CD14-positive monocyte (primary cell): ENCODE measurements at regions not wholly inside any gene's neighbourhood (a gene's known extent, or its start where the extent isn't known, plus 50 kb on each side); places are given as distances from the start of the nearest gene placed in this dataset.

Experiments
- DNase-seq, 3 donors: peaks; one replicate each; pipeline ENCODE4 v3.0.0-alpha.2; 2011 to 2022
- H2AFZ ChIP-seq: 2 replicates; pipeline ENCODE4 v1.6.0; 2012; ENCODE audit warnings: mild to moderate bottlenecking, low read depth, low read length, inconsistent platforms; ENCODE audit not compliant: insufficient read depth, poor library complexity, severe bottlenecking
- H3K27ac ChIP-seq, 2 donors: 1 replicate in 1 of 2; 2 replicates in 1 of 2; pipeline ENCODE4 v1.5.1; 2012 to 2013; ENCODE audit warnings: low read length in 2 of 2, control low read depth in 1 of 2, inconsistent platforms in 1 of 2, low read depth in 1 of 2, mild to moderate bottlenecking in 1 of 2
- H3K27me3 ChIP-seq, 2 donors: one replicate each; pipeline versions ENCODE4 v1.6.0 to v1.6.1; 2011 to 2013; ENCODE audit warnings: low read length in 2 of 2; ENCODE audit not compliant: control insufficient read depth in 2 of 2, insufficient read depth in 2 of 2
- H3K36me3 ChIP-seq, 2 donors: replicated peaks in 1 of 2; 1 replicate in 1 of 2; 2 replicates in 1 of 2; pipeline versions ENCODE4 v1.5.1 to v1.6.1; 2012 to 2013; ENCODE audit warnings: low read length in 2 of 2, control low read depth in 1 of 2, inconsistent platforms in 1 of 2, mild to moderate bottlenecking in 1 of 2; ENCODE audit not compliant: insufficient read depth in 2 of 2, control insufficient read depth in 1 of 2
- H3K4me1 ChIP-seq, 2 donors: 1 replicate in 1 of 2; 2 replicates in 1 of 2; pipeline versions ENCODE4 v1.5.1 to v1.6.1; 2012 to 2013; ENCODE audit warnings: low read length in 2 of 2, control low read depth in 1 of 2, inconsistent platforms in 1 of 2, mild to moderate bottlenecking in 1 of 2, moderate library complexity in 1 of 2; ENCODE audit not compliant: insufficient read depth in 2 of 2, control insufficient read depth in 1 of 2
- H3K4me2 ChIP-seq: replicated peaks from 2 replicates; pipeline ENCODE3; 2012; ENCODE audit warnings: low read length, moderate library complexity, mild to moderate bottlenecking; ENCODE audit not compliant: poor library complexity, severe bottlenecking; ENCODE audit errors: extremely low read depth
- H3K4me3 ChIP-seq, 3 experiments: fragments of 200-600 bp in 1 of 3; sonication (generic) in 1 of 3; replicated peaks in 1 of 3; 1 replicate in 2 of 3; 2 replicates in 1 of 3; pipeline ENCODE4 v1.5.1; 2011 to 2013; ENCODE audit warnings: low read length in 3 of 3, mild to moderate bottlenecking in 3 of 3, control low read depth in 2 of 3, low read depth in 2 of 3, inconsistent platforms in 1 of 3, moderate library complexity in 1 of 3
- H3K79me2 ChIP-seq: 2 replicates; pipeline ENCODE4 v1.6.0; 2012; ENCODE audit warnings: mild to moderate bottlenecking, control low read depth, inconsistent platforms, low read length, moderate library complexity; ENCODE audit not compliant: insufficient read depth
- H3K9ac ChIP-seq: 2 replicates; pipeline ENCODE4 v1.6.0; 2017; ENCODE audit warnings: low read length, mild to moderate bottlenecking; ENCODE audit not compliant: insufficient read depth, poor library complexity, severe bottlenecking
- H3K9me3 ChIP-seq, 2 donors: replicated peaks in 1 of 2; 1 replicate in 1 of 2; 2 replicates in 1 of 2; pipeline versions ENCODE4 v1.5.1 to v1.6.1; 2012 to 2013; ENCODE audit warnings: low read length in 2 of 2, control low read depth in 1 of 2; ENCODE audit not compliant: control insufficient read depth in 1 of 2, insufficient read depth in 1 of 2
- H4K20me1 ChIP-seq: 2 replicates; pipeline ENCODE4 v1.6.0; 2012; ENCODE audit warnings: mild to moderate bottlenecking, low read length, control low read depth, moderate library complexity; ENCODE audit not compliant: insufficient read depth
- H3K27ac Mint-ChIP-seq, 7 donors: one replicate each; pipeline ENCODE4 v1.8.0; 2020; ENCODE audit warnings: mild to moderate bottlenecking in 7 of 7, mixed read lengths in 7 of 7, moderate library complexity in 6 of 7, inconsistent platforms in 2 of 7
- H3K27me3 Mint-ChIP-seq, 3 donors: one replicate each; pipeline ENCODE4 v1.8.0; 2021 to 2022; ENCODE audit warnings: low read depth in 3 of 3, mild to moderate bottlenecking in 3 of 3, mixed read lengths in 3 of 3, moderate library complexity in 3 of 3, inconsistent platforms in 1 of 3
- H3K36me3 Mint-ChIP-seq, 2 donors: one replicate each; pipeline ENCODE4 v1.8.0; 2020; ENCODE audit warnings: mixed read lengths in 2 of 2, inconsistent platforms in 1 of 2, mild to moderate bottlenecking in 1 of 2
- H3K4me1 Mint-ChIP-seq: one replicate; pipeline ENCODE4 v1.8.0; 2020; ENCODE audit warnings: mild to moderate bottlenecking, mixed read lengths
- H3K4me3 Mint-ChIP-seq, 2 donors: one replicate each; pipeline ENCODE4 v1.8.0; 2020; ENCODE audit warnings: mild to moderate bottlenecking in 2 of 2, mixed read lengths in 2 of 2, moderate library complexity in 1 of 2
- H3K9me3 Mint-ChIP-seq, 7 donors: one replicate each; pipeline ENCODE4 v1.8.0; 2020 to 2022; ENCODE audit warnings: mixed read lengths in 7 of 7, mild to moderate bottlenecking in 6 of 7, moderate library complexity in 6 of 7, inconsistent platforms in 2 of 7
- CTCF ChIP-seq: fragments of 200-600 bp; IDR thresholded peaks from one replicate; pipeline ENCODE4 v1.8.0; 2022; ENCODE audit warnings: antibody characterized with exemption, mild to moderate bottlenecking
- WGBS: methylation state at CpG from one replicate; pipeline ENCODE4 v1.1.5; 2013; ENCODE audit warnings: missing lambda C conversion rate; ENCODE audit not compliant: insufficient coverage; 5-methylcytosine and 5-hydroxymethylcytosine counted together
- intact Hi-C, 2 donors: fragments of 100-400 bp; cut with micrococcal nuclease; formaldehyde crosslinking; loops; one replicate each; pipeline versions ENCODE4 v1.15.0 to v1.15.1; 2023

GRCh38 chr13:27847669-27848068 is 55.4 kb downstream of the GSX1 start:
- peaks cover 0 to 9% (median 0%) of the 10 kb centered on the region in 7 donors for H3K9me3 Mint-ChIP-seq
- H3K9me3 ChIP-seq, result peaks cover 0 to 4% of the 10 kb centered on the region in 2 donors
- no peak overlapping the region for H3K4me3 Mint-ChIP-seq
- 82% methylated on average over 2 of the region's 3 CpGs for WGBS
- no peaks in the 10 kb centered on the region for H3K4me1 ChIP-seq
- H3K36me3 ChIP-seq, result no peaks in the 10 kb centered on the region
- no peaks in the 10 kb centered on the region for H3K4me1 Mint-ChIP-seq
- no peak overlapping the region for H3K27ac Mint-ChIP-seq
- H3K27ac ChIP-seq, result no peak overlapping the region
- no peak for TF ChIP-seq CTCF
- H3K79me2 ChIP-seq, result no peaks in the 10 kb centered on the region
- H3K4me2 ChIP-seq, result no peak overlapping the region
- H3K27me3 ChIP-seq, result peaks cover 0 to 22% of the 10 kb centered on the region in 2 donors
- H3K4me3 ChIP-seq, result no peak overlapping the region
- no peak overlapping the region for H3K9ac ChIP-seq
- intact Hi-C loops, result no loop called here
- H3K27me3 Mint-ChIP-seq, result peaks cover 16 to 38% (median 17%) of the 10 kb centered on the region in 3 donors
- no peaks in the 10 kb centered on the region for H3K36me3 Mint-ChIP-seq
- no peaks in the 10 kb centered on the region for H4K20me1 ChIP-seq
- H2AFZ ChIP-seq, result no peak overlapping the region
- DNase-seq, result no peak

- no peaks in the 10 kb centered on the region for H4K20me1 ChIP-seq
- H3K9me3 ChIP-seq, result no peaks in the 10 kb centered on the region
- intact Hi-C loops, result no loop called here
- peaks cover 13 to 33% (median 26%) of the 10 kb centered on the region in 3 donors for H3K27me3 Mint-ChIP-seq
- no peak overlapping the region for H3K4me3 ChIP-seq
- H3K9ac ChIP-seq, result no peak overlapping the region
- DNase-seq, result no peak
- H3K4me1 Mint-ChIP-seq, result no peaks in the 10 kb centered on the region
- no peak overlapping the region for H3K27ac ChIP-seq
- H2AFZ ChIP-seq, result no peak overlapping the region
- H3K27me3 ChIP-seq, result peaks cover 0 to 16% of the 10 kb centered on the region in 2 donors
- H3K27ac Mint-ChIP-seq, result no peak overlapping the region
- H3K4me1 ChIP-seq, result no peaks in the 10 kb centered on the region
- H3K79me2 ChIP-seq, result no peaks in the 10 kb centered on the region
- H3K36me3 Mint-ChIP-seq, result no peaks in the 10 kb centered on the region
- no peak overlapping the region for H3K4me3 Mint-ChIP-seq
- no peaks in the 10 kb centered on the region for H3K36me3 ChIP-seq
- no peak for TF ChIP-seq CTCF
- WGBS, result 50% methylated on average over 7 of the region's 18 CpGs
- H3K4me2 ChIP-seq, result no peak overlapping the region
- H3K9me3 Mint-ChIP-seq, result peaks cover 0 to 1% (median 0%) of the 10 kb centered on the region in 7 donors
These were observed 59.0 kb downstream of the GSX1 start for GRCh38 chr13:27851096-27851850.
